ENCODE measurements at regions not wholly inside any gene's neighbourhood (a gene's known extent, or its start where the extent isn't known, plus 50 kb on each side); places are given as distances from the start of the nearest gene placed in this dataset.

GRCh38 chr2:173462892-173463840 is 108.5 kb downstream of the CDCA7 start:
- no peak overlapping the region for H3K4me3 ChIP-seq (ENCODE audit: low read length)
- no peak for DNase-seq (ENCODE audit: low read depth, low spot score)

- no peak overlapping the region for H3K4me3 ChIP-seq (ENCODE audit: low read length)
- DNase-seq (ENCODE audit: low read depth, low spot score) = no peak
Measured at GRCh38 chr2:173463846-173464245, 109.2 kb downstream of the CDCA7 start.

GRCh38 chr2:173467751-173468150 is 113.1 kb downstream of the CDCA7 start:
- DNase-seq (ENCODE audit: low read depth, low spot score) = no peak
- H3K4me3 ChIP-seq (ENCODE audit: low read length) = no peak overlapping the region

GRCh38 chr2:173468266-173468793 is 113.7 kb downstream of the CDCA7 start:
- H3K4me3 ChIP-seq (ENCODE audit: low read length) = no peak overlapping the region
- DNase-seq (ENCODE audit: low read depth, low spot score) = no peak

- no peak for DNase-seq (ENCODE audit: low read depth, low spot score)
- H3K4me3 ChIP-seq (ENCODE audit: low read length) = no peak overlapping the region
Measured at GRCh38 chr2:173472112-173472511, 117.4 kb downstream of the CDCA7 start.

- H3K4me3 ChIP-seq (ENCODE audit: low read length) = no peak overlapping the region
- DNase-seq (ENCODE audit: low read depth, low spot score) = no peak
Measured at GRCh38 chr2:173483137-173483536, 128.5 kb downstream of the CDCA7 start.

GRCh38 chr2:173488861-173489260 is 134.2 kb downstream of the CDCA7 start:
- H3K4me3 ChIP-seq (ENCODE audit: low read length) = no peak overlapping the region

GRCh38 chr2:173491418-173491817 is 136.7 kb downstream of the CDCA7 start:
- no peak overlapping the region for H3K4me3 ChIP-seq (ENCODE audit: low read length)
- no peak for DNase-seq (ENCODE audit: low read depth, low spot score)

More at GRCh38 chr2:173488861-173489260, 134.2 kb downstream of the CDCA7 start:
- DNase-seq (ENCODE audit: low read depth, low spot score) = no peak

GRCh38 chr2:173493874-173494273 is 139.2 kb downstream of the CDCA7 start:
- no peak overlapping the region for H3K4me3 ChIP-seq (ENCODE audit: low read length)
- no peak for DNase-seq (ENCODE audit: low read depth, low spot score)

- no peak overlapping the region for H3K4me3 ChIP-seq (ENCODE audit: low read length)
- DNase-seq (ENCODE audit: low read depth, low spot score) = no peak
Measured at GRCh38 chr2:173496746-173497145, 142.1 kb downstream of the CDCA7 start.

- no peak overlapping the region for H3K4me3 ChIP-seq (ENCODE audit: low read length)
- no peak for DNase-seq (ENCODE audit: low read depth, low spot score)
Measured at GRCh38 chr2:173500953-173501352, 146.3 kb downstream of the CDCA7 start.

- no peak for DNase-seq (ENCODE audit: low read depth, low spot score)
- H3K4me3 ChIP-seq (ENCODE audit: low read length) = no peak overlapping the region
Measured at GRCh38 chr2:173502296-173502695, 147.6 kb downstream of the CDCA7 start.

GRCh38 chr2:173511357-173511756 is 156.7 kb downstream of the CDCA7 start:
- no peak for DNase-seq (ENCODE audit: low read depth, low spot score)
- H3K4me3 ChIP-seq (ENCODE audit: low read length) = no peak overlapping the region

- no peak overlapping the region for H3K4me3 ChIP-seq (ENCODE audit: low read length)
- no peak for DNase-seq (ENCODE audit: low read depth, low spot score)
Measured at GRCh38 chr2:173511942-173512341, 157.3 kb downstream of the CDCA7 start.

GRCh38 chr2:173513107-173513727 is 158.5 kb downstream of the CDCA7 start:
- H3K4me3 ChIP-seq (ENCODE audit: low read length) = no peak overlapping the region
- DNase-seq (ENCODE audit: low read depth, low spot score) = no peak

GRCh38 chr2:173520918-173521317 is 166.2 kb downstream of the CDCA7 start:
- no peak overlapping the region for H3K4me3 ChIP-seq (ENCODE audit: low read length)
- DNase-seq (ENCODE audit: low read depth, low spot score) = no peak

GRCh38 chr2:173521450-173522192 is 166.9 kb downstream of the CDCA7 start:
- no peak for DNase-seq (ENCODE audit: low read depth, low spot score)
- no peak overlapping the region for H3K4me3 ChIP-seq (ENCODE audit: low read length)

GRCh38 chr2:173523497-173523896 is 168.8 kb downstream of the CDCA7 start:
- no peak overlapping the region for H3K4me3 ChIP-seq (ENCODE audit: low read length)
- DNase-seq (ENCODE audit: low read depth, low spot score) = no peak

GRCh38 chr2:173524256-173524955 is 169.7 kb downstream of the CDCA7 start:
- DNase-seq (ENCODE audit: low read depth, low spot score) = no peak
- no peak overlapping the region for H3K4me3 ChIP-seq (ENCODE audit: low read length)

Data from Jurkat, Clone E6-1 (cell line).